ENCODE measurements at regions not wholly inside any gene's neighbourhood (a gene's known extent, or its start where the extent isn't known, plus 50 kb on each side); places are given as distances from the start of the nearest gene placed in this dataset.

DNA sequence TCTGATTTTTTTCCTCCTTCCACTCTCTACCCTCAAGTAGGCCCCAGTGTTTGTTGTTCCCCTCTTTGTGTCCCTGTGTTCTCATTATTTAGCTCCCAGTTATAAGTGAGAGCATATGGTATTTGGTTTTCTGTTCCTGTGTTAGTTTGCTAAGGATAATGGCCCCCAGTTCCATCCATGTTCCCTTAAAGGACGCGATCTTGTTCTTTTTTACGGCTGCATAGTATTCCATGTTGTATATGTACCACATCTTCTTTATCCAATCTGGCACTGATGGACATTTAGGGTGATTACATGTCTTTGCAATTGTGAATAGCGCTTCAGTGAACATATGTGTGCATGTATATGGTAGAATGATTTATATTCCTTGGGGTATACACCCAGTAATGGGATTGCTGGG is 54.5 kb upstream of the BTC start:
- no peaks in the 10 kb centered on the region for H3K27me3 Mint-ChIP-seq (ENCODE audit: low read depth in 3 of 3)
- H3K4me1 Mint-ChIP-seq, result no peaks in the 10 kb centered on the region
- TF ChIP-seq, protein P1, sequence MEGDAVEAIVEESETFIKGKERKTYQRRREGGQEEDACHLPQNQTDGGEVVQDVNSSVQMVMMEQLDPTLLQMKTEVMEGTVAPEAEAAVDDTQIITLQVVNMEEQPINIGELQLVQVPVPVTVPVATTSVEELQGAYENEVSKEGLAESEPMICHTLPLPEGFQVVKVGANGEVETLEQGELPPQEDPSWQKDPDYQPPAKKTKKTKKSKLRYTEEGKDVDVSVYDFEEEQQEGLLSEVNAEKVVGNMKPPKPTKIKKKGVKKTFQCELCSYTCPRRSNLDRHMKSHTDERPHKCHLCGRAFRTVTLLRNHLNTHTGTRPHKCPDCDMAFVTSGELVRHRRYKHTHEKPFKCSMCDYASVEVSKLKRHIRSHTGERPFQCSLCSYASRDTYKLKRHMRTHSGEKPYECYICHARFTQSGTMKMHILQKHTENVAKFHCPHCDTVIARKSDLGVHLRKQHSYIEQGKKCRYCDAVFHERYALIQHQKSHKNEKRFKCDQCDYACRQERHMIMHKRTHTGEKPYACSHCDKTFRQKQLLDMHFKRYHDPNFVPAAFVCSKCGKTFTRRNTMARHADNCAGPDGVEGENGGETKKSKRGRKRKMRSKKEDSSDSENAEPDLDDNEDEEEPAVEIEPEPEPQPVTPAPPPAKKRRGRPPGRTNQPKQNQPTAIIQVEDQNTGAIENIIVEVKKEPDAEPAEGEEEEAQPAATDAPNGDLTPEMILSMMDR (IDR thresholded peaks at IDR 0.05), result no peak
- Histone ChIP-seq H4K20me1 (ENCODE audit: insufficient read depth, low read length) (no peaks in the 10 kb centered on the region), H3K79me2 (ENCODE audit: insufficient read depth, low read length) (no peaks in the 10 kb centered on the region), H3K9me3 (replicated peaks in 1 of 2; ENCODE audit: control insufficient read depth in 1 of 2, insufficient read depth in 1 of 2, low read length in 2 of 2) (peaks cover 0 to 9% of the 10 kb centered on the region in 2 donors), H3K4me2 (replicated peaks; ENCODE audit: extremely low read depth, low read length, poor library complexity, severe bottlenecking) (no peak overlapping the region), H2AFZ (ENCODE audit: insufficient read depth, low read depth, low read length, poor library complexity, severe bottlenecking) (no peak overlapping the region), H3K36me3 (replicated peaks in 1 of 2; ENCODE audit: control insufficient read depth in 1 of 2, insufficient read depth in 2 of 2, low read length in 2 of 2) (no peaks in the 10 kb centered on the region), H3K27ac (ENCODE audit: low read depth in 1 of 2, low read length in 2 of 2) (no peak overlapping the region), H3K27me3 (ENCODE audit: control insufficient read depth in 2 of 2, insufficient read depth in 2 of 2, low read length in 2 of 2) (no peaks in the 10 kb centered on the region), H3K9ac (ENCODE audit: insufficient read depth, low read length, poor library complexity, severe bottlenecking) (no peak overlapping the region), H3K4me3 (replicated peaks in 1 of 3; ENCODE audit: low read depth in 2 of 3, low read length in 3 of 3) (no peak overlapping the region), H3K4me1 (ENCODE audit: control insufficient read depth in 1 of 2, insufficient read depth in 2 of 2, low read length in 2 of 2) (no peaks in the 10 kb centered on the region)
- H3K27ac Mint-ChIP-seq, result no peak overlapping the region
- WGBS (ENCODE audit: insufficient coverage), result no CpG with 5 or more reads among the region's 4 CpGs
- no peaks in the 10 kb centered on the region for H3K36me3 Mint-ChIP-seq
- peaks cover 3 to 18% (median 12%) of the 10 kb centered on the region in 7 donors for H3K9me3 Mint-ChIP-seq
- intact Hi-C loops (cut with micrococcal nuclease), result no loop called here
- no peak for DNase-seq
- no peak overlapping the region for H3K4me3 Mint-ChIP-seq

- H3K79me2 ChIP-seq (ENCODE audit: insufficient read depth, low read length), result no peaks in the 10 kb centered on the region
- intact Hi-C loops (cut with micrococcal nuclease), result no loop called here
- H3K9me3 ChIP-seq (replicated peaks in 1 of 2; ENCODE audit: control insufficient read depth in 1 of 2, insufficient read depth in 1 of 2, low read length in 2 of 2), result peaks cover 0 to 7% of the 10 kb centered on the region in 2 donors
- no peak overlapping the region for H3K27ac ChIP-seq (ENCODE audit: low read depth in 1 of 2, low read length in 2 of 2)
- DNase-seq, result no peak
- H3K4me3 ChIP-seq (replicated peaks in 1 of 3; ENCODE audit: low read depth in 2 of 3, low read length in 3 of 3), result no peak overlapping the region
- peaks cover 5 to 16% (median 10%) of the 10 kb centered on the region in 7 donors for H3K9me3 Mint-ChIP-seq
- WGBS (ENCODE audit: insufficient coverage), result no CpG with 5 or more reads among the region's 1 CpG
- H4K20me1 ChIP-seq (ENCODE audit: insufficient read depth, low read length), result no peaks in the 10 kb centered on the region
- H3K27me3 ChIP-seq (ENCODE audit: control insufficient read depth in 2 of 2, insufficient read depth in 2 of 2, low read length in 2 of 2), result no peaks in the 10 kb centered on the region
- no peak overlapping the region for H3K27ac Mint-ChIP-seq
- no peaks in the 10 kb centered on the region for H3K36me3 Mint-ChIP-seq
- no peaks in the 10 kb centered on the region for H3K4me1 ChIP-seq (ENCODE audit: control insufficient read depth in 1 of 2, insufficient read depth in 2 of 2, low read length in 2 of 2)
- no peak overlapping the region for H2AFZ ChIP-seq (ENCODE audit: insufficient read depth, low read depth, low read length, poor library complexity, severe bottlenecking)
- peaks cover 0 to 2% (median 0%) of the 10 kb centered on the region in 3 donors for H3K27me3 Mint-ChIP-seq (ENCODE audit: low read depth in 3 of 3)
- no peaks in the 10 kb centered on the region for H3K4me1 Mint-ChIP-seq
- H3K4me2 ChIP-seq (replicated peaks; ENCODE audit: extremely low read depth, low read length, poor library complexity, severe bottlenecking), result no peak overlapping the region
- no peak overlapping the region for H3K4me3 Mint-ChIP-seq
- no peak overlapping the region for H3K9ac ChIP-seq (ENCODE audit: insufficient read depth, low read length, poor library complexity, severe bottlenecking)
- no peaks in the 10 kb centered on the region for H3K36me3 ChIP-seq (replicated peaks in 1 of 2; ENCODE audit: control insufficient read depth in 1 of 2, insufficient read depth in 2 of 2, low read length in 2 of 2)
- TF ChIP-seq, protein P1 (IDR thresholded peaks at IDR 0.05), result no peak
Observed at GRCh38 chr4:74845834-74846233, 51.5 kb upstream of the BTC start.

All from CD14-positive monocyte (primary cell).